ENCODE measurements at regions not wholly inside any gene's neighbourhood (a gene's known extent, or its start where the extent isn't known, plus 50 kb on each side); places are given as distances from the start of the nearest gene placed in this dataset.

GRCh38 chr11:11215944-11216343 is 137.1 kb downstream of the CSNK2A3 start:
- Histone ChIP-seq H3K4me3 (no peak overlapping the region), H3K9me3 (no peaks in the 10 kb centered on the region), H3K4me1 (peaks cover 41% of the 10 kb centered on the region), H3K27ac (no peak overlapping the region), H3K36me3 (no peaks in the 10 kb centered on the region), H3K27me3 (no peaks in the 10 kb centered on the region)
- intact Hi-C loops (cut with DNase I) = no loop called here
- TF ChIP-seq POLR2AphosphoS5 (IDR thresholded peaks at IDR 0.05; ENCODE audit: insufficient read depth in 1 of 2, low read depth in 1 of 2) (no peak), POLR2A (IDR thresholded peaks at IDR 0.05) (no peak), CTCF (IDR thresholded peaks at IDR 0.05) (no peak)
- DNase-seq (ENCODE audit: extremely low spot score in 2 of 2) = peak in 1 of 2 donors; percentile 81

GRCh38 chr11:11215058-11215815 is 137.8 kb downstream of the CSNK2A3 start:
- Histone ChIP-seq H3K36me3 (no peaks in the 10 kb centered on the region), H3K4me1 (peaks cover 41% of the 10 kb centered on the region), H3K27me3 (no peaks in the 10 kb centered on the region), H3K27ac (no peak overlapping the region), H3K9me3 (no peaks in the 10 kb centered on the region), H3K4me3 (no peak overlapping the region)
- no peak for TF ChIP-seq POLR2AphosphoS5 (IDR thresholded peaks at IDR 0.05; ENCODE audit: insufficient read depth in 1 of 2, low read depth in 1 of 2)
- TF ChIP-seq POLR2A (IDR thresholded peaks at IDR 0.05) = no peak
- no peak for TF ChIP-seq CTCF (IDR thresholded peaks at IDR 0.05)
- peak; percentile 52 to 67 for DNase-seq (ENCODE audit: extremely low spot score in 2 of 2)
- intact Hi-C loops (cut with DNase I) = no loop called here

GRCh38 chr11:11213117-11213516 is 139.9 kb downstream of the CSNK2A3 start:
- intact Hi-C loops (cut with DNase I) = no loop called here
- H3K4me1 ChIP-seq = peaks cover 32% of the 10 kb centered on the region
- H3K27ac ChIP-seq = no peak overlapping the region

GRCh38 chr11:11211888-11212287 is 141.2 kb downstream of the CSNK2A3 start:
- H3K27ac ChIP-seq = no peak overlapping the region

More at GRCh38 chr11:11213117-11213516, 139.9 kb downstream of the CSNK2A3 start:
- TF ChIP-seq POLR2AphosphoS5 (IDR thresholded peaks at IDR 0.05; ENCODE audit: insufficient read depth in 1 of 2, low read depth in 1 of 2) = no peak
- peak in 1 of 2 donors; percentile 83 for DNase-seq (ENCODE audit: extremely low spot score in 2 of 2)
- H3K36me3 ChIP-seq = no peaks in the 10 kb centered on the region
- no peak overlapping the region for H3K4me3 ChIP-seq
- H3K9me3 ChIP-seq = no peaks in the 10 kb centered on the region
- no peaks in the 10 kb centered on the region for H3K27me3 ChIP-seq

GRCh38 chr11:11211186-11211585 is 141.9 kb downstream of the CSNK2A3 start:
- TF ChIP-seq POLR2AphosphoS5 (IDR thresholded peaks at IDR 0.05; ENCODE audit: insufficient read depth in 1 of 2, low read depth in 1 of 2) (no peak), CTCF (IDR thresholded peaks at IDR 0.05) (no peak), POLR2A (IDR thresholded peaks at IDR 0.05) (no peak)
- peaks cover 32% of the 10 kb centered on the region for H3K4me1 ChIP-seq

More at GRCh38 chr11:11211888-11212287, 141.2 kb downstream of the CSNK2A3 start:
- no peaks in the 10 kb centered on the region for H3K36me3 ChIP-seq
- intact Hi-C loops (cut with DNase I) = no loop called here
- no peak overlapping the region for H3K4me3 ChIP-seq
- peaks cover 32% of the 10 kb centered on the region for H3K4me1 ChIP-seq
- DNase-seq (ENCODE audit: extremely low spot score in 2 of 2) = peak in 1 of 2 donors; percentile 86
- H3K27me3 ChIP-seq = no peaks in the 10 kb centered on the region
- no peak for TF ChIP-seq POLR2A (IDR thresholded peaks at IDR 0.05)
- no peak for TF ChIP-seq POLR2AphosphoS5 (IDR thresholded peaks at IDR 0.05; ENCODE audit: insufficient read depth in 1 of 2, low read depth in 1 of 2)
- H3K9me3 ChIP-seq = no peaks in the 10 kb centered on the region

GRCh38 chr11:11210446-11210845 is 142.6 kb downstream of the CSNK2A3 start:
- no peak for TF ChIP-seq POLR2AphosphoS5 (IDR thresholded peaks at IDR 0.05; ENCODE audit: insufficient read depth in 1 of 2, low read depth in 1 of 2)
- TF ChIP-seq CTCF (IDR thresholded peaks at IDR 0.05) = no peak
- TF ChIP-seq POLR2A (IDR thresholded peaks at IDR 0.05) = no peak
- no peak for DNase-seq (ENCODE audit: extremely low spot score in 2 of 2)
- Histone ChIP-seq H3K27me3 (no peaks in the 10 kb centered on the region), H3K27ac (no peak overlapping the region), H3K36me3 (no peaks in the 10 kb centered on the region), H3K4me3 (no peak overlapping the region), H3K9me3 (no peaks in the 10 kb centered on the region), H3K4me1 (peaks cover 32% of the 10 kb centered on the region)
- intact Hi-C loops (cut with DNase I) = no loop called here

More at GRCh38 chr11:11211186-11211585, 141.9 kb downstream of the CSNK2A3 start:
- Histone ChIP-seq H3K9me3 (no peaks in the 10 kb centered on the region), H3K27ac (no peak overlapping the region), H3K4me3 (no peak overlapping the region), H3K27me3 (no peaks in the 10 kb centered on the region), H3K36me3 (no peaks in the 10 kb centered on the region)
- DNase-seq (ENCODE audit: extremely low spot score in 2 of 2) = no peak
- intact Hi-C loops (cut with DNase I) = no loop called here

Measured in vagina (tissue), 2 donors.